ENCODE measurements at regions not wholly inside any gene's neighbourhood (a gene's known extent, or its start where the extent isn't known, plus 50 kb on each side); places are given as distances from the start of the nearest gene placed in this dataset.

- no TSS peak for BruUV-seq (replicated peaks)
- H3K4me1 ChIP-seq (ENCODE audit: insufficient read depth, low read length, poor library complexity, severe bottlenecking): no peaks in the 10 kb centered on the region
- H3K4me3 ChIP-seq (ENCODE audit: low read depth, low read length, poor library complexity, severe bottlenecking): no peak overlapping the region
- intact Hi-C loops (cut with micrococcal nuclease; ENCODE audit: unreplicated experiment): no loop called here
- ChIA-PET POLR2A (ENCODE audit: low non-redundant PET) (interaction anchor here (0.5 kb wide), 1 partner anchor 1399 kb away, joined by 4 read pairs; no protein-coding TSS in a partner anchor), CTCF (no interaction called here)
- no peak for DNase-seq (ENCODE audit: low spot score)
- H3K36me3 ChIP-seq (ENCODE audit: insufficient read depth, low read length, poor library complexity, severe bottlenecking): no peaks in the 10 kb centered on the region
- no peak overlapping the region for H3K27ac ChIP-seq (ENCODE audit: low read depth, low read length, poor library complexity, severe bottlenecking)
- peaks cover 10% of the 10 kb centered on the region for H3K27me3 ChIP-seq (replicated peaks; ENCODE audit: insufficient read depth, low read depth, low read length, poor library complexity)
- TF ChIP-seq CTCF (conservative IDR thresholded peaks at IDR 0.05; ENCODE audit: low read depth, low read length) (no peak), EZH2 (IDR thresholded peaks at IDR 0.05; ENCODE audit: borderline replicate concordance, low read depth, low read length, poor library complexity, severe bottlenecking) (no peak)
- no peaks in the 10 kb centered on the region for H3K9me3 ChIP-seq (ENCODE audit: low read depth, low read length, poor library complexity, severe bottlenecking)
Observed at GRCh38 chr16:80915079-80915450, 91.6 kb downstream of the CMC2 start.

GRCh38 chr16:80914379-80915078 is 92.2 kb downstream of the CMC2 start:
- CTCF ChIA-PET: no interaction called here
- intact Hi-C loops (cut with micrococcal nuclease; ENCODE audit: unreplicated experiment): no loop called here

GRCh38 chr16:80913397-80913796 is 93.3 kb downstream of the CMC2 start:
- Histone ChIP-seq H3K4me1 (ENCODE audit: insufficient read depth, low read length, poor library complexity, severe bottlenecking) (no peaks in the 10 kb centered on the region), H3K27ac (ENCODE audit: low read depth, low read length, poor library complexity, severe bottlenecking) (no peak overlapping the region), H3K4me3 (ENCODE audit: low read depth, low read length, poor library complexity, severe bottlenecking) (no peak overlapping the region), H3K27me3 (replicated peaks; ENCODE audit: insufficient read depth, low read depth, low read length, poor library complexity) (peaks cover 14% of the 10 kb centered on the region), H3K9me3 (ENCODE audit: low read depth, low read length, poor library complexity, severe bottlenecking) (no peaks in the 10 kb centered on the region), H3K36me3 (ENCODE audit: insufficient read depth, low read length, poor library complexity, severe bottlenecking) (no peaks in the 10 kb centered on the region)
- TF ChIP-seq CTCF (conservative IDR thresholded peaks at IDR 0.05; ENCODE audit: low read depth, low read length): no peak
- BruUV-seq (replicated peaks): no TSS peak
- intact Hi-C loops (cut with micrococcal nuclease; ENCODE audit: unreplicated experiment): no loop called here
- no peak for DNase-seq (ENCODE audit: low spot score)
- ChIA-PET CTCF (no interaction called here), POLR2A (ENCODE audit: low non-redundant PET) (no interaction called here)

More at GRCh38 chr16:80914379-80915078, 92.2 kb downstream of the CMC2 start:
- TF ChIP-seq EZH2 (IDR thresholded peaks at IDR 0.05; ENCODE audit: borderline replicate concordance, low read depth, low read length, poor library complexity, severe bottlenecking) (no peak), CTCF (conservative IDR thresholded peaks at IDR 0.05; ENCODE audit: low read depth, low read length) (no peak)
- POLR2A ChIA-PET (ENCODE audit: low non-redundant PET): interaction anchor here (0.5 kb wide), 1 partner anchor 1398 kb away, joined by 4 read pairs; no protein-coding TSS in a partner anchor
- no peaks in the 10 kb centered on the region for H3K4me1 ChIP-seq (ENCODE audit: insufficient read depth, low read length, poor library complexity, severe bottlenecking)
- H3K27ac ChIP-seq (ENCODE audit: low read depth, low read length, poor library complexity, severe bottlenecking): no peak overlapping the region
- no peaks in the 10 kb centered on the region for H3K9me3 ChIP-seq (ENCODE audit: low read depth, low read length, poor library complexity, severe bottlenecking)
- BruUV-seq (replicated peaks): no TSS peak
- no peak for DNase-seq (ENCODE audit: low spot score)
- no peak overlapping the region for H3K4me3 ChIP-seq (ENCODE audit: low read depth, low read length, poor library complexity, severe bottlenecking)
- H3K36me3 ChIP-seq (ENCODE audit: insufficient read depth, low read length, poor library complexity, severe bottlenecking): no peaks in the 10 kb centered on the region
- H3K27me3 ChIP-seq (replicated peaks; ENCODE audit: insufficient read depth, low read depth, low read length, poor library complexity): peaks cover 14% of the 10 kb centered on the region

Measured in A673 (cell line).